ENCODE measurements at regions not wholly inside any gene's neighbourhood (a gene's known extent, or its start where the extent isn't known, plus 50 kb on each side); places are given as distances from the start of the nearest gene placed in this dataset.

- Mint-ChIP-seq H3K27me3 (ENCODE audit: unreplicated experiment) (peaks cover 2% of the 10 kb centered on the region), H3K9me3 (ENCODE audit: unreplicated experiment) (no peaks in the 10 kb centered on the region), H3K36me3 (ENCODE audit: low read depth, unreplicated experiment) (no peaks in the 10 kb centered on the region), H3K4me1 (ENCODE audit: unreplicated experiment) (peaks cover 9% of the 10 kb centered on the region), H3K4me3 (ENCODE audit: unreplicated experiment) (no peak overlapping the region), H3K27ac (ENCODE audit: unreplicated experiment) (peak overlapping the region; percentile 52)
- no peak for TF ChIP-seq CTCF (IDR thresholded peaks at IDR 0.05; ENCODE audit: unreplicated experiment)
- no peak for DNase-seq (ENCODE audit: low spot score)
These were observed 500.7 kb upstream of the NFIA start for GRCh38 chr1:60581455-60582220.

GRCh38 chr1:60577029-60577428 lies 503.5 kb upstream of the C1orf87 start:
- DNase-seq (ENCODE audit: low spot score) = no peak
- no peak overlapping the region for H3K27ac Mint-ChIP-seq (ENCODE audit: unreplicated experiment)
- H3K4me1 Mint-ChIP-seq (ENCODE audit: unreplicated experiment) = peaks cover 9% of the 10 kb centered on the region
- no peaks in the 10 kb centered on the region for H3K9me3 Mint-ChIP-seq (ENCODE audit: unreplicated experiment)
- no peaks in the 10 kb centered on the region for H3K36me3 Mint-ChIP-seq (ENCODE audit: low read depth, unreplicated experiment)
- H3K27me3 Mint-ChIP-seq (ENCODE audit: unreplicated experiment) = no peaks in the 10 kb centered on the region
- TF ChIP-seq CTCF (IDR thresholded peaks at IDR 0.05; ENCODE audit: unreplicated experiment) = no peak
- H3K4me3 Mint-ChIP-seq (ENCODE audit: unreplicated experiment) = no peak overlapping the region

GRCh38 chr1:60575326-60575977 lies 501.9 kb upstream of the C1orf87 start:
- Mint-ChIP-seq H3K27me3 (ENCODE audit: unreplicated experiment) (no peaks in the 10 kb centered on the region), H3K4me1 (ENCODE audit: unreplicated experiment) (no peaks in the 10 kb centered on the region), H3K9me3 (ENCODE audit: unreplicated experiment) (no peaks in the 10 kb centered on the region), H3K4me3 (ENCODE audit: unreplicated experiment) (no peak overlapping the region), H3K27ac (ENCODE audit: unreplicated experiment) (no peak overlapping the region), H3K36me3 (ENCODE audit: low read depth, unreplicated experiment) (no peaks in the 10 kb centered on the region)
- TF ChIP-seq CTCF (IDR thresholded peaks at IDR 0.05; ENCODE audit: unreplicated experiment) = no peak
- DNase-seq (ENCODE audit: low spot score) = no peak

GRCh38 chr1:60573726-60574409 lies 500.3 kb upstream of the C1orf87 start:
- TF ChIP-seq CTCF (IDR thresholded peaks at IDR 0.05; ENCODE audit: unreplicated experiment) = no peak
- Mint-ChIP-seq H3K36me3 (ENCODE audit: low read depth, unreplicated experiment) (no peaks in the 10 kb centered on the region), H3K4me3 (ENCODE audit: unreplicated experiment) (no peak overlapping the region), H3K27ac (ENCODE audit: unreplicated experiment) (no peak overlapping the region), H3K9me3 (ENCODE audit: unreplicated experiment) (no peaks in the 10 kb centered on the region), H3K27me3 (ENCODE audit: unreplicated experiment) (no peaks in the 10 kb centered on the region), H3K4me1 (ENCODE audit: unreplicated experiment) (no peaks in the 10 kb centered on the region)
- no peak for DNase-seq (ENCODE audit: low spot score)

- no peak for DNase-seq (ENCODE audit: low spot score)
- Mint-ChIP-seq H3K4me3 (ENCODE audit: unreplicated experiment) (no peak overlapping the region), H3K27ac (ENCODE audit: unreplicated experiment) (no peak overlapping the region), H3K4me1 (ENCODE audit: unreplicated experiment) (no peaks in the 10 kb centered on the region), H3K36me3 (ENCODE audit: low read depth, unreplicated experiment) (no peaks in the 10 kb centered on the region), H3K27me3 (ENCODE audit: unreplicated experiment) (no peaks in the 10 kb centered on the region), H3K9me3 (ENCODE audit: unreplicated experiment) (no peaks in the 10 kb centered on the region)
- TF ChIP-seq CTCF (IDR thresholded peaks at IDR 0.05; ENCODE audit: unreplicated experiment) = no peak
These were observed 499.6 kb upstream of the C1orf87 start for GRCh38 chr1:60573121-60573520.

Data from endothelial cell (in vitro differentiated cells).